ENCODE measurements at regions not wholly inside any gene's neighbourhood (a gene's known extent, or its start where the extent isn't known, plus 50 kb on each side); places are given as distances from the start of the nearest gene placed in this dataset.

GRCh38 chr14:105888151-105888550 lies 361.8 kb downstream of the TMEM121 start:
- Histone ChIP-seq H3K36me3 (ENCODE audit: insufficient read depth) (no peaks in the 10 kb centered on the region), H3K4me2 (no peak overlapping the region), H3K4me1 (ENCODE audit: insufficient read depth) (no peaks in the 10 kb centered on the region), H3K4me3 (no peak overlapping the region), H3K27me3 (ENCODE audit: insufficient read depth) (no peaks in the 10 kb centered on the region), H3K79me2 (replicated peaks; ENCODE audit: insufficient read depth) (no peaks in the 10 kb centered on the region), H3K9me2 (ENCODE audit: insufficient read depth) (no peaks in the 10 kb centered on the region), H3F3A (replicated peaks; ENCODE audit: low read depth) (no peaks in the 10 kb centered on the region), H2AFZ (no peak overlapping the region), H3K27ac (ENCODE audit: low read depth) (no peak overlapping the region), H4K20me1 (replicated peaks; ENCODE audit: insufficient read depth) (no peaks in the 10 kb centered on the region)
- peaks cover 26% of the 10 kb centered on the region for H3K36me3 Mint-ChIP-seq (ENCODE audit: low read depth)
- peaks cover 88% of the 10 kb centered on the region for H3K9me3 Mint-ChIP-seq
- DNase-seq (ENCODE audit: low spot score) (no peak), ATAC-seq (no peak)
- H3K4me1 Mint-ChIP-seq = no peaks in the 10 kb centered on the region
- H3K27ac Mint-ChIP-seq = no peak overlapping the region
- TF ChIP-seq STAT1 (IDR thresholded peaks at IDR 0.05; ENCODE audit: unreplicated experiment) (no peak), CTCF (conservative IDR thresholded peaks at IDR 0.05; ENCODE audit: low read depth in 2 of 2) (no peak), REST (IDR thresholded peaks at IDR 0.05; ENCODE audit: unreplicated experiment) (no peak), ZNF331 (CRISPR knock-in tag; IDR thresholded peaks at IDR 0.05; ENCODE audit: low read depth) (no peak), ZNF462 (CRISPR knock-in tag; IDR thresholded peaks at IDR 0.05) (no peak), EZH2 (IDR thresholded peaks at IDR 0.05; ENCODE audit: low read depth, unreplicated experiment) (no peak), ETS1 (IDR thresholded peaks at IDR 0.05) (no peak)
- no peak overlapping the region for H3K4me3 Mint-ChIP-seq
- peaks cover 3% of the 10 kb centered on the region for H3K27me3 Mint-ChIP-seq (ENCODE audit: insufficient read depth, low read depth, poor library complexity)
